Endothelial cell of umbilical vein (primary cell): ENCODE measurements at regions not wholly inside any gene's neighbourhood (a gene's known extent, or its start where the extent isn't known, plus 50 kb on each side); places are given as distances from the start of the nearest gene placed in this dataset.

Source experiments
- BruUV-seq: library from RNA; stranded (reverse); fragments of 400-500 nt; replicated peaks from 2 replicates; lab custom pipeline; 2021; lab: Mats Ljungman, UMichigan
- CTCF ChIA-PET: fragments of 300-600, 350-600 bp; sonication (Branson Sonifier 250); formaldehyde crosslinking; loops from one replicate; lab custom pipeline; 2021; ENCODE audit warnings: antibody characterized with exemption, inconsistent platforms; lab: Charles Lee
- POLR2A ChIA-PET: fragments of 300-600, 350-600 bp; sonication (Branson Sonifier 250); formaldehyde crosslinking; loops from one replicate; lab custom pipeline; 2021; ENCODE audit warnings: antibody characterized with exemption, inconsistent platforms; lab: Charles Lee
- DNase-seq: peaks from one replicate; pipeline ENCODE4 v3.0.0-alpha.2; 2011; ENCODE audit warnings: low read depth, low spot score
- FAIRE-seq: peaks from 2 replicates; lab custom pipeline; 2011; peaks lifted over from hg19 to GRCh38; lab: Jason Lieb, UNC
- H2AFZ ChIP-seq: 2 replicates; pipeline ENCODE4 v1.6.0; 2012; ENCODE audit warnings: low read depth, low read length, control low read depth, inconsistent platforms
- H3K27ac ChIP-seq: 2 replicates; pipeline ENCODE4 v1.5.1; 2011; ENCODE audit warnings: low read depth, mild to moderate bottlenecking, control low read depth, low read length, moderate library complexity; ENCODE audit not compliant: insufficient read depth
- H3K27me3 ChIP-seq, 2 experiments: 2 replicates each; pipeline versions ENCODE4 v1.6.0 to v1.6.1; 2011; ENCODE audit warnings: low read length in 2 of 2, mixed read lengths in 1 of 2; ENCODE audit not compliant: control insufficient read depth in 2 of 2, insufficient read depth in 2 of 2
- H3K36me3 ChIP-seq, 2 experiments: 2 replicates in 1 of 2; 3 replicates in 1 of 2; pipeline ENCODE4 v1.5.1; 2011; ENCODE audit warnings: low read length in 2 of 2, mild to moderate bottlenecking in 1 of 2, moderate library complexity in 1 of 2; ENCODE audit not compliant: control insufficient read depth in 2 of 2, insufficient read depth in 2 of 2; ENCODE audit errors: extremely low read depth in 1 of 2
- H3K4me1 ChIP-seq: 3 replicates; pipeline ENCODE4 v1.5.1; 2011; ENCODE audit warnings: mild to moderate bottlenecking, low read length; ENCODE audit not compliant: control insufficient read depth, insufficient read depth; ENCODE audit errors: extremely low read depth
- H3K4me2 ChIP-seq: 2 replicates; pipeline ENCODE4 v1.6.1; 2011; ENCODE audit warnings: low read length, control low read depth, mixed read lengths; ENCODE audit not compliant: insufficient read depth
- H3K4me3 ChIP-seq, 3 experiments: fragments of 200-600 bp in 1 of 3; sonication (generic), shearing (Covaris generic) in 1 of 3; replicated peaks in 1 of 3; 2 replicates each; pipeline ENCODE4 v1.5.1; 2011 to 2016; ENCODE audit warnings: control low read depth in 3 of 3, low read length in 3 of 3, mild to moderate bottlenecking in 2 of 3, inconsistent platforms in 1 of 3, low read depth in 1 of 3, moderate library complexity in 1 of 3; ENCODE audit not compliant: insufficient read depth in 1 of 3
- H3K79me2 ChIP-seq: 2 replicates; pipeline ENCODE4 v1.6.0; 2012; ENCODE audit warnings: low read length, inconsistent platforms; ENCODE audit not compliant: control insufficient read depth, insufficient read depth
- H3K9ac ChIP-seq: replicated peaks from 2 replicates; pipeline ENCODE3; 2011; ENCODE audit warnings: low read length, control low read depth; ENCODE audit not compliant: insufficient read depth; ENCODE audit errors: extremely low read depth
- H3K9me1 ChIP-seq: replicated peaks from 3 replicates; pipeline ENCODE4 v1.6.0; 2011; ENCODE audit warnings: mild to moderate bottlenecking, low read length; ENCODE audit not compliant: control insufficient read depth, insufficient read depth; ENCODE audit errors: extremely low read depth
- H3K9me3 ChIP-seq: replicated peaks from 2 replicates; pipeline ENCODE4 v1.5.1; 2012; ENCODE audit warnings: low read length, inconsistent platforms; ENCODE audit not compliant: control insufficient read depth, insufficient read depth
- H4K20me1 ChIP-seq: replicated peaks from 2 replicates; pipeline ENCODE3; 2011; ENCODE audit warnings: mild to moderate bottlenecking, low read length; ENCODE audit not compliant: control insufficient read depth, insufficient read depth; ENCODE audit errors: extremely low read depth
- CTCF ChIP-seq, 2 donors: IDR thresholded peaks; 1 replicate in 1 of 2; 2 replicates in 1 of 2; pipeline ENCODE4 v1.5.1; 2011; ENCODE audit warnings: low read length in 2 of 2, mild to moderate bottlenecking in 2 of 2, moderate library complexity in 2 of 2, control low read depth in 1 of 2, inconsistent platforms in 1 of 2, low read depth in 1 of 2; ENCODE audit not compliant: insufficient read depth in 1 of 2; ENCODE audit errors: extremely low read depth in 1 of 2
- EZH2 ChIP-seq: IDR thresholded peaks from 2 replicates; pipeline ENCODE4 v1.6.1; 2012; ENCODE audit warnings: borderline replicate concordance, low read depth, mild to moderate bottlenecking, moderate library complexity, low read length, inconsistent platforms; ENCODE audit not compliant: severe bottlenecking
- FOS ChIP-seq: IDR thresholded peaks from 2 replicates; pipeline ENCODE4 v1.6.1; 2011; ENCODE audit warnings: mild to moderate bottlenecking, low read length, moderate library complexity, borderline replicate concordance; ENCODE audit not compliant: insufficient read depth
- GATA2 ChIP-seq: IDR thresholded peaks from 2 replicates; pipeline ENCODE4 v1.7.0; 2011; ENCODE audit warnings: low read depth, mild to moderate bottlenecking, moderate library complexity, mixed read lengths, low read length; ENCODE audit not compliant: insufficient read length, insufficient read depth
- JUN ChIP-seq: IDR thresholded peaks from 2 replicates; pipeline ENCODE4 v1.6.1; 2011; ENCODE audit warnings: borderline replicate concordance, low read depth; ENCODE audit not compliant: insufficient read length, insufficient read depth
- MAX ChIP-seq: IDR thresholded peaks from 2 replicates; pipeline ENCODE4 v1.6.1; 2011; ENCODE audit not compliant: insufficient read depth, insufficient read length
- MYC ChIP-seq: IDR thresholded peaks from one replicate; pipeline ENCODE4 v1.6.1; 2011; ENCODE audit warnings: mild to moderate bottlenecking, low read depth, low read length
- POLR2A ChIP-seq: IDR thresholded peaks from 2 replicates; pipeline ENCODE4 v1.6.1; 2012; ENCODE audit warnings: low read depth, mild to moderate bottlenecking, control low read depth, low read length
- dilution Hi-C: fragments of 300-500 bp; cut with MboI; formaldehyde crosslinking; loops from one replicate; pipeline ENCODE4 v1.15.0; 2019; ENCODE audit warnings: low sequenced_read_pairs; ENCODE audit not compliant: extremely low pct_ligation_motif_present
- intact Hi-C: fragments of 100-400 bp; cut with micrococcal nuclease; formaldehyde crosslinking; loops from one replicate; pipeline ENCODE4 v1.10.0; 2022

GRCh38 chr19:30313353-30313750 lies 58.8 kb upstream of the ZNF536 start:
- H3K9ac ChIP-seq = no peak overlapping the region
- H3K4me1 ChIP-seq = no peaks in the 10 kb centered on the region
- no peak overlapping the region for H3K27ac ChIP-seq
- BruUV-seq = no TSS peak
- no peaks in the 10 kb centered on the region for H3K9me1 ChIP-seq
- DNase-seq (no peak), FAIRE-seq (no peak)
- POLR2A ChIA-PET = no interaction called here
- TF ChIP-seq JUN = no peak
- no peak for TF ChIP-seq MAX
- TF ChIP-seq EZH2 = no peak
- TF ChIP-seq MYC = no peak
- TF ChIP-seq FOS = no peak
- TF ChIP-seq POLR2A = no peak
- TF ChIP-seq GATA2 = no peak
- no peak for TF ChIP-seq CTCF (IDR thresholded peaks at IDR 0.05; ENCODE audit: extremely low read depth in 1 of 2, insufficient read depth in 1 of 2, low read depth in 1 of 2, low read length in 2 of 2)
- H3K79me2 ChIP-seq = no peaks in the 10 kb centered on the region
- H3K36me3 ChIP-seq = no peaks in the 10 kb centered on the region
- intact Hi-C loops = no loop called here
- no peak overlapping the region for H3K4me2 ChIP-seq
- no peak overlapping the region for H3K4me3 ChIP-seq
- CTCF ChIA-PET = no interaction called here
- dilution Hi-C loops = no loop called here
- no peak overlapping the region for H2AFZ ChIP-seq
- H4K20me1 ChIP-seq = no peaks in the 10 kb centered on the region
- H3K27me3 ChIP-seq = no peaks in the 10 kb centered on the region
- peaks cover 3% of the 10 kb centered on the region for H3K9me3 ChIP-seq
